ENCODE measurements at regions not wholly inside any gene's neighbourhood (a gene's known extent, or its start where the extent isn't known, plus 50 kb on each side); places are given as distances from the start of the nearest gene placed in this dataset.

- H3K18ac ChIP-seq (ENCODE audit: extremely low read depth, low read length), result no peak overlapping the region
- H3K4ac ChIP-seq (replicated peaks; ENCODE audit: insufficient read length, low read depth, low read length), result no peak overlapping the region
- H2AK5ac ChIP-seq (ENCODE audit: low read depth, low read length), result no peak overlapping the region
- no peak overlapping the region for H4K91ac ChIP-seq (replicated peaks; ENCODE audit: insufficient read length, low read length)
- no peaks in the 10 kb centered on the region for H3K4me1 ChIP-seq (replicated peaks in 1 of 4; ENCODE audit: control insufficient read depth in 3 of 4, insufficient read depth in 4 of 4, low read length in 3 of 4)
- no peak overlapping the region for H2BK120ac ChIP-seq (replicated peaks; ENCODE audit: low read depth, low read length)
- ChIA-PET POLR2A (ENCODE audit: partially characterized antibody) (no interaction called here), CTCF (ENCODE audit: partially characterized antibody) (interaction anchor here (0.8 to 1.0 kb wide), 2 partner anchors 9 to 146 kb away, joined by 3 read pairs; no protein-coding TSS in a partner anchor)
- no peak overlapping the region for H3K4me3 ChIP-seq (ENCODE audit: extremely low read depth in 1 of 4, insufficient read depth in 2 of 4, low read depth in 3 of 4, low read length in 4 of 4)
- H3K14ac ChIP-seq (ENCODE audit: insufficient read length), result no peak overlapping the region
- FAIRE-seq (no peak), DNase-seq (ENCODE audit: low read depth in 1 of 2, low spot score in 2 of 2) (no peak)
- H2BK12ac ChIP-seq (ENCODE audit: low read depth, low read length), result no peak overlapping the region
- no peak overlapping the region for H2BK15ac ChIP-seq (ENCODE audit: low read length)
- no peak overlapping the region for H4K8ac ChIP-seq (ENCODE audit: extremely low read depth, insufficient read depth, low read length)
- no peak overlapping the region for H3K4me2 ChIP-seq (ENCODE audit: insufficient read depth in 1 of 2, low read depth in 2 of 2, low read length in 2 of 2)
- peaks cover 3% of the 10 kb centered on the region; the same call in 1 of the 2 replicates for H3K23me2 ChIP-seq (ENCODE audit: low read depth, low read length)
- TF ChIP-seq GTF2F1 (IDR thresholded peaks at IDR 0.05; ENCODE audit: borderline replicate concordance, low read depth, low read length) (no peak), PHF8 (conservative IDR thresholded peaks at IDR 0.05; ENCODE audit: low read depth, low read length) (no peak), POLR2A (IDR thresholded peaks at IDR 0.05; ENCODE audit: control extremely low read depth in 1 of 2, low read depth in 2 of 2, low read length in 2 of 2) (no peak), ZNF274 (IDR thresholded peaks at IDR 0.05; ENCODE audit: borderline replicate concordance, extremely low read depth, low read length) (no peak), NRF1 (IDR thresholded peaks at IDR 0.05; ENCODE audit: low read depth, low read length) (no peak), KDM5A (IDR thresholded peaks at IDR 0.05; ENCODE audit: low read length) (no peak), YY1 (IDR thresholded peaks at IDR 0.05; ENCODE audit: low read depth, low read length) (no peak)
- H3K23ac ChIP-seq (ENCODE audit: insufficient read length), result no peak overlapping the region
- no peak overlapping the region for H3K56ac ChIP-seq (replicated peaks; ENCODE audit: insufficient read length, low read depth, low read length)
- no peaks in the 10 kb centered on the region for H4K20me1 ChIP-seq (replicated peaks in 1 of 2; ENCODE audit: control insufficient read depth in 1 of 2, insufficient read depth in 2 of 2, low read length in 2 of 2)
- no peak overlapping the region for H2BK5ac ChIP-seq (ENCODE audit: low read depth, low read length)
- no peaks in the 10 kb centered on the region for H3K27me3 ChIP-seq (replicated peaks in 1 of 4; ENCODE audit: control insufficient read depth in 3 of 4, extremely low read depth in 1 of 4, insufficient read depth in 3 of 4, low read length in 3 of 4)
- WGBS, 2 experiments (ENCODE audit: extremely low coverage in 1 of 2, insufficient coverage in 1 of 2, insufficient read length in 1 of 2, insufficient replicate concordance in 2 of 2, low coverage in 1 of 2, low lambda C conversion rate in 2 of 2, missing lambda C conversion rate in 1 of 2), result 96% methylated on average over 3 of the region's 3 CpGs; no CpG with 5 or more reads in 1 of the 2 experiments
- H3K79me1 ChIP-seq (ENCODE audit: low read depth, low read length), result no peaks in the 10 kb centered on the region
- no peaks in the 10 kb centered on the region for H3K9me3 ChIP-seq (ENCODE audit: insufficient read depth in 2 of 2, low read depth in 1 of 2, low read length in 1 of 2)
- H2AFZ ChIP-seq (ENCODE audit: low read length), result no peak overlapping the region
- no peak overlapping the region for H4K5ac ChIP-seq (ENCODE audit: insufficient read length, low read depth, low read length)
- no peak overlapping the region for H2BK20ac ChIP-seq (ENCODE audit: low read length)
- no peaks in the 10 kb centered on the region for H3K79me2 ChIP-seq (ENCODE audit: control insufficient read depth in 1 of 2, insufficient read depth in 2 of 2, low read length in 2 of 2)
- no peaks in the 10 kb centered on the region for H3K36me3 ChIP-seq (ENCODE audit: control insufficient read depth in 2 of 4, insufficient read depth in 4 of 4, low read length in 3 of 4)
- no peak overlapping the region for H3K9ac ChIP-seq (replicated peaks in 1 of 4; ENCODE audit: extremely low read depth in 1 of 4, low read depth in 3 of 4, low read length in 3 of 4)
- H3K27ac ChIP-seq (ENCODE audit: low read depth, low read length), result no peak overlapping the region
These were observed 340.6 kb upstream of the TBX3 start for GRCh38 chr12:115024531-115024930.

Data from H1 (cell line).